Activated CD4-positive, alpha-beta T cell treated with anti-CD3 and anti-CD28 coated beads, Interleukin-2, amount 50 U/mL, for 4 hours (primary cell): ENCODE measurements at regions not wholly inside any gene's neighbourhood (a gene's known extent, or its start where the extent isn't known, plus 50 kb on each side); places are given as distances from the start of the nearest gene placed in this dataset.
"Not testable (repeated sequence)": the region's sequence is repeated elsewhere in the genome, so short reads cannot be mapped to it uniquely, and the experiment has no call there.

Experiments
- DNase-seq, 2 experiments: peaks; one replicate each; pipeline ENCODE4 v3.0.0-alpha.2; 2020

- not testable (repeated sequence) for DNase-seq
These were observed 128.8 kb downstream of the ARRDC4 start for GRCh38 chr15:98089352-98089751.

GRCh38 chr15:98097986-98098385, 137.5 kb downstream of the ARRDC4 start:
- not testable (repeated sequence) for DNase-seq

DNA sequence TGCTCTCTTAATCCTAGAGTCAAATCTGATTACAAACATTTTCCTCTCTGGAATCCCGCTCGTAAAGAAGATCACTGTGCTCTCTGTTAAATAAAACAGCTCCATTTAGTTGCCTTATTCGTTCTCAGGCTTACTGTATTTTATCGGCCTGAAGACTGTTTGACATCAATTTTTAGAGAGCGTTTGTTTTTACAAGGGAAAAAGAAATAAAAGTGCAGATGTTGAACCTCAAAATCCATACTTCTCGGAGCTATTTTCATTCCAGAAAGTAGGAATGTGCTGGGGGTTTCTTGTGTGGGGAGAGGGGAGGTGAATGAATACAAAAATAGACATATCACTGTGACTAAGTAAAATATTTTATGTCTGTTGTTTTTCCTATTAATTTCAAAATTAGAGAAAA, 140.1 kb downstream of the ARRDC4 start:
- DNase-seq = not testable (repeated sequence)

DNA sequence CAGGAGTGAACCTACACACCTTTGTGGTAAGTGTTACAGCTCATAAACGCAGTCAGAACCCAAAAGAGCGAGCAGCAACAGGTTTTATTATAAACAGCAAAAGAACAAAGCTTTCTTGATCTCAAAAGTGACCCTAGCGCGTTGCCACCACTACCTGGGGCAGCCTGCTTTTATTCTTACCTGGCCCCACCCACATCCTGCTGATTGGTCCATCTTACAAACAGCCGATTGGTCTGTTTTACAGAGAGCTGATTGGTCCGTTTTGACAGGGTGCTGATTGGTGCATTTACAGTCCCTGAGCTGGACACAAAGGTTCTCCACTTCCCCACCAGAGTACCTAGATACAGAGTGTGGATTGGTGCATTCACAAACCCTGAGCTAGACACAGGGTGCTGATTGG, 143.1 kb downstream of the ARRDC4 start:
- DNase-seq = no peak

DNA sequence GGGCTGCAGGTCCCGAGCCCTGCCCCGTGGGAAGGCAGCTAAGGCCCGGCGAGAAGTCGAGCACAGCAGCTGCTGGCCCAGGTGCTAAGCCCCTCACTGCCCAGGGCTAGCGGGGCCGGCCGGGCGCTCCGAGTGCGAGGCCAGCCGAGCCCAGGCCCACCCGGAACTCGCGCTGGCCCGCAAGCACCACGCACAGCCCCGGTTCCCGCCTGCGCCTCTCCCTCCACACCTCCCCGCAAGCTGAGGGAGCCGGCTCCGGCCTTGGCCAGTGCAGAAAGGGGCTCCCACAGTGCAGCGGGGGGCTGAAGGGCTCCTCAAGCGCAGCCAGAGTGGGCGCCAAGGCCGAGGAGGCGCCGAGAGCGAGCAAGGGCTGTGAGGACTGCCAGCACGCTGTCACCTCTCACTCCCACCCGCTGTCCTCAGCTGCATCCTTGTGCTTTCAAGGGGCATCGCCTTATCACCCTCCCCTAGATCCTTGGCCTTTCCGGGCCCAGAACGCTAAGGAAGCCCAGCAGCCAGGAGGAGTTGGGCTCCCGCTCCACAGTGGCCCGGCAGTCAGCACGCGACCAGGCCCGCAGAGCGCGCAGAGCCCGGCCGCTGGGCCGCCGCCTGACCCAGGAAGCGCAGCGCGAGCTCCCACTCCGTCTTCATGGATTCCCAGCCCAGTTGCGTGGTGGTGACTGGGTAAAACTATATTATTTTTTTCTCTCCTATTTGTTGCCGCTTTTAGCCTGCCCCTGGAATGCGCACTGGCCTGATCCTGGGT, 144.1 kb downstream of the ARRDC4 start:
- DNase-seq = not testable (repeated sequence)

DNA sequence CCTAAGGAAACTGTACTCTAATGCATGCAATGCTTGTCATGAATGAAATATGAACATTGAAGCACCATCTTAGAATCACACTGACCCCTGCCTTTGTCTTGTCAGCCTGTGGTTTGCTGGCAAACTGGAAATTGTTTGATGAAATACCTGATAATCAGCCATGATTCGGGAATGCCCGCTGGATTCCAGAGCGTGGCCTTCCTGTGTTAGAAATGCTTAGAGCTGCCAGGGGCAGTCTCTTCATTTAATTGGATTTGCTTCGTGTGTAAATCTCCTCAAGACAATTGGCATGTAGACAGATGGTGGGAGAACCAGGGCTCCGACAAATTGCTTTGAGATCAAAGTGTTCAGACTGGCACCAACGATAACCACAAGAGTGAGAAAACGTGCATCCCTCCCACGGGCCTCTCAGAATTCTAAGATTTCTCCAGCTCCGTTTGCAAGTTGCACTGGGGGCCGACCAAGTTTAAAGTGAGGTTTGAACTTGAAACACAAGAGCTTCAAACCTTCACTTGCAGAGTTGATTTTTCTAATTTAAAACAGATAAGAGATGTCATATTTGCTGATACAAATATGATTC, 146.2 kb downstream of the ARRDC4 start:
- not testable (repeated sequence) for DNase-seq

DNA sequence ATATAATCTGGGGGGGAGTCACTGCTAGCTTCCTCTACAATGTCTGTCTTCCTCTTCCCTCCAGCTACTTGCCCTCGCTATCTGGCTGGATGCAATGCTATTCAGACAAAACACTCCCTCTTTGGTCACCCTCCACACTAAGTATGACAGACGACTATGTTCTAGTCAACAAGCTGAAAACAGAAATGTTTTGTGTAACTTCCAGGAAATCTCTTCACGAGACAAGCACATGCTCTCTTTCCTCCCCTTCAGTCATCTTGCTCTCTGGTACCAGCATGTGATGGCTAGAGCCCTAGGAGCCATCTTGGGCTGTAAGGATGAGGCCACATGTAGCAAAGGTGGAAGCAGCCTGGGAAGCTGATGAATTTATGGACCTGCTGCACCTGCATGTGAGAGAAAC, 151.3 kb downstream of the ARRDC4 start:
- DNase-seq = no peak

DNA sequence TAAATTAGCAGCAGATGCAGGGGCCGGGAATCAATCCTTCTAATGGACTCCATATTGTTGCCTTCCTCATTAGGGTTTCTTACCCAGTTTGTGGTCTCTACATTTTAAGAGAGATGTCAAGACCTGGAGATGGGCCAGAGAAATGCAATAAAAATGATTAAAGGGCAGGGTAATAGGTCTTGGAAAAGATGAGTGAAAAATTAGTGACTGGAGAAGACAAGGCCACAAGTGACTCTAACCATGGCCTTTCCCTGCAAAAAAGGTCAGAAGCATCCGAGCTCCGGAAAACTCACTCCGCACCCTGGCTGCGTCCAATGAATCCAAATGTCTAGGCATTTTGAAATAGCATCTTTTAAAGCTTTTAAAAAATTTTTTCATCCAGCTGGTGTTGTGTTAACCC, 152.8 kb downstream of the ARRDC4 start:
- no peak for DNase-seq

GRCh38 chr15:98120561-98120960, 160.1 kb downstream of the ARRDC4 start:
- DNase-seq = no peak

- no peak for DNase-seq
These were observed 161.0 kb downstream of the ARRDC4 start for GRCh38 chr15:98121536-98121935.

DNA sequence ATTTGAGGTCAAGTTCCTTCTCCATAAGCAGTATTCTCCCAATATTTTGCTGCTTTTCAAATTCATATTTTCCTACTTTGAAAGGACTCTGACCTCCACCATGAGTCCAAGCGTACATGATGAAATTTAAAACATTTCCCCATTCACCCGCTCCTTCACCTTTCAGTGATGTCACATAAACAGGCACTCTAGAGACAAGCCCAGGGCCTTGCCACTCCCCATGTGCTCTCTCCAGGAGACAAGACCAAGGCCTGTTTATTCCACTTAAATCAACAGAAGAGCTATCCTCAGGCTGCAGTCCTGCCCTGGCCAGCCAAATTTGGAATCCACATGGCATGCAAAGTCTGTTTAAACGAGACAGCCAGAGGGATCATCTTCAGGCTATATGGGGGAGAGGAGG, 161.5 kb downstream of the ARRDC4 start:
- no peak for DNase-seq

GRCh38 chr15:98123297-98123696, 162.8 kb downstream of the ARRDC4 start:
- DNase-seq = no peak

DNA sequence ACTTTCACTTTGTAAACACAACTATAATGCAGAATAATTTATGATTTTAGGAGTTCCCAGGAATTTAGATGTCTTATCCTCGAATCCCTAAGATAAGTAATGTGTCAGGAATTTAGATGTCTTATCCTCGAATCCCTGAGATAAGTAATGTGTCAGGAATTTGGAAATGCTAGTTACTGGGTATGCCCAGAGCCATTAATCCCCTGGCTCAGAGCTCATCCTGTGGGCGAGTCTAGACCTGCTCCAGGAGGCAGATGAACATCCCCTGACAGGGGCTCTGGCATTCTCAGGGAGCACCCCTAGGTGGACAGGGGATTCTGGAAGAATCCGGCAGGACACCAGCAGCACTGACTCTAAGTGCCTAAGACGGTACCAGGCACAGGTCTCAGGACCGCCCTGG, 163.3 kb downstream of the ARRDC4 start:
- no peak for DNase-seq

DNA sequence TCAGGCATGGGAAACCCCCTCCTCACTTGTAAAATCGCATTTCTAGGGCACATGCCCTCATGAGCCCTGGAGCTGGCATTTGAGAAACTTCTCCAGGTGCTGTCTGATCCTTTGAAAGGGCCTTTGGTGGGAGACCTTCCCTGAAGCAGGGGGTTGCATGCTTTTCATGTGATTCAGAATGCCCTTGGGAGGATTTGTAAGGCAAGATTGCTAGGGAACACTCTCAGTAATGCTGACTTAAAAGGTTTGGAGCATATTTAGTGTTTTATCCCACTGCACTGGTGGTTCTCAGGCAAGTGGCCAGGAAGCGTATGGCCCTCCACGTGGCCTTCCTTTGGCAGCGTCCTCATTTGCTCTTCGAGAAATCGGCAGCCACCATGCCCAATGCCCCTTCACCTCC, 164.1 kb downstream of the ARRDC4 start:
- DNase-seq = no peak

GRCh38 chr15:98126326-98127085, 166.0 kb downstream of the ARRDC4 start:
- no peak for DNase-seq

DNA sequence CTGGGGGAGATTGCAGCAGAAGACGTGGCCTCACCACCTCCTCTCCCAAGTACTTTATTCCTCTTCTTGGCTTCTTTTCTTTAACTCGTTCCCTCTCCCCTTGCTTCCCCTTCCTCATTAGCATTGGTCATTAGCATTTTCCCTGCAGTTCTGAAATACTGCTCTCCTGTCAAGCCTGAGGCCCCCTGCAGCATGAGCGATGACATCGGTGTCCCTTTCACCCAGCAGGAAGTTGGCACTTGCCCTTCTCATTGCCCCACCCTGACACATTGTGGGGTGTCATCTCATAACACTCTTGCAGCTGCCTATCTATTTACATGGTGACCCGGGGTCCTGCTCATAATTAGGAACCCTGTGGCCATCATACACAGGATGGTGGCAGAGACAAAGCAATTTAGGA, 167.1 kb downstream of the ARRDC4 start:
- DNase-seq = no peak

GRCh38 chr15:98131924-98132323, 171.4 kb downstream of the ARRDC4 start:
- DNase-seq = no peak

- no peak for DNase-seq
These were observed 174.4 kb downstream of the ARRDC4 start for GRCh38 chr15:98134905-98135304.

GRCh38 chr15:98138910-98139309, 178.4 kb downstream of the ARRDC4 start:
- no peak for DNase-seq

DNA sequence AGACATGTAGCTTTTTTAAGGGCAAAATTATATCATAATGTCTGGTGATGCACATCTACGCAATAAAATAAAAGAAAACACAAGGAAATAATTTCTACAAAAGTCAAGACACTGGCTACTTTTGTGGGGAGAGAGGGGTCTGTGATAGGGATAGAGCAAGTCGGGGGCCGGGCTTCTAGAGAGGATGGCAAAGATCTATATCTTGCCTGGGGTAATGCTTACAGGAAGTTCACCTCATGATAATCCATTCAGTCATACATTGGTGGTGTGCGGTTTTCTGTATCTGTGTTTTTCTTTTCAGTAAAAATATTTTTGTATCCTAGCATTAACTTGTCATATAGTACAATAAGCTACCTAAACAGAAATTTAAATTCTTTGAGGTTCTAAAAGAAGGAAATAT, 178.8 kb downstream of the ARRDC4 start:
- no peak for DNase-seq

DNA sequence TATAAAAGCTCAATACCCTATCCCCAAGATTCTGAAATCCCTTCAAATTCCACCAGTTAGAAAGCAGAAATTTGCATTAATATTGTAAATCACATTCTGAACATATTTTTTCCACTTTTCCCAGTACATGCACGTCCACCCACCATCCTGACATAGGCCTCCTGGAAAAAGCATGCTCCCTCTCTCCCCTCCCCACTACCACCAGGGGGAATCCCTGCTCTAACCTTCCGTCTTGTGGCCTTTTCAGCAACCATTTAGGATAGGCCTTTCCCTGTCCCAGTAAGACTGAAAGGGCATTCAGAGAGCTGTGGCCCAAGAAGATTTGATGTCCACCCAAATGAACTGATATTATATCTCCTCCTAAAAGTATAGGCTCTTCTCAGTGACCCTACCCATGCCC, 182.1 kb downstream of the ARRDC4 start:
- DNase-seq = no peak

- DNase-seq = no peak
These were observed 182.6 kb downstream of the ARRDC4 start for GRCh38 chr15:98143116-98143515.

- no peak for DNase-seq
These were observed 183.9 kb downstream of the ARRDC4 start for GRCh38 chr15:98144388-98144787.
